ENCODE measurements at regions not wholly inside any gene's neighbourhood (a gene's known extent, or its start where the extent isn't known, plus 50 kb on each side); places are given as distances from the start of the nearest gene placed in this dataset.
A peak's percentile ranks its signal among the peaks of the same experiment; 100 is the strongest.

DNA sequence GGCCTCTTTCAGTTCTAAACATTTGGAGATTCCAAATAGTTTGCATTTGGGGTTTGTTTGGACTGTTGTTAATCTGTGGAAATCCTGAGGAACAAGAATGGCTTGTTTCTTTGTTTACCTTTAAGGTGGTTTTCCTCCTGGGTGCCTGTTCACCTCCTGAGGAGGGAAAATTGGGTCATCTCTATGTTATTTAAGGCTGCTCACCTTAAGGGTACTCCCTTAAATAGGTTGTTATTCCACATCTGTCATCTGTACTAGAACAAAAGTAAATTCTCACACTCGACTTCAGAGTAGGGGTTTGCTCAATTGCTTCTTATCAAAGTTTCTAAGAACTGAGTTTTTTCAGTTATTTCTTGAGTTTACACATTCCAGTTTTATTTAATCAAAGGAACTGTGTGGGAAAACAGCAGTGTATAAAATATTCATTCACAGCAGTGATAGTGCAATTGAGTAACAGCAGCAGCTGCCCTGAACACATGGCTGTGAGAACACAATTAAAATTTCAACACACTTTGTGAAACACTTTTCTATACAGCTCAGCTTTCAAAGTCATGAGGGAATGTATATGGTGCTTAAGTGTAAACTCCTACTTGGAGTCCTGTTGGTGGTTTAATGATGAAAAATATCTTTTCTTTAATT lies 238.5 kb upstream of the PGRMC2 start:
- no peak for DNase-seq

DNA sequence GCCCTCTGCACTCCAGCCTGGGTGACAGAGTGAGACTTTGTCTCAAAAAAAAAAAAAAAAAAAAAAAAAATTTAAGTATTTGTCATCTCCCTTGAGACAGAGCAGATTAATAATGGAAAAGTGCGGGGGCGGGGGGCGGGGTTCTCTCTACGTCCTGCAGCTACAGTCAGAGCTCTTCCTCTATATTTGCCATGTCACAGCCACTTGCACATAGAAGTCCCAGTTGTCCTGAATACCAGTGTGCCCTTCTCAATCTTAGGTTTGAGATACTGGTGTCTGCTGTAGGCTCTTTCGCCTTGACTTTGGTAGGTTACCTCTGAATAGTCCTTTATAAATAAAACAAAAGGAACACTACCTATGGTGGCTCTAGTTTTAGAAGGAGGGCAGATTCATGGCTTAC lies 237.8 kb upstream of the PGRMC2 start:
- DNase-seq: peak; percentile 45

DNA sequence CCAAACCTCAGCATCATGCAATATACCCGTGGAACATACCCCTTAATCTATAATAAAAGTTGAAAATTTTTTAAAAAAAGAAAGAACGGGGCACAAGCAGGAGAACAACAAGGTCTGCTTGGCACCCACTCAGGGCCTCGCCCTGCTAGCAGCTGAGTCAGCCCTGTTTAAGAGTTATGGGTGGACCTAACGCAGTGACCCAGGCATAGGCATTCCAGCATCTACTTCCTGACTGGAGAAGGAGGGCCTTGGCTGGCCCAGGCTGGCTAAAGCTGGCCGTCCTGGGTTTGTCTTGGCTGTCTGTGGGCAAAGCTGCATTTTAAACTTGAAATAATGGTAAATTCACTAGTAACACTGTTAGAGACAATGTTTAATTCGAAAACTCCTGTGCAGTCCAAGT lies 236.7 kb upstream of the PGRMC2 start:
- peak; percentile 68 for DNase-seq

DNA sequence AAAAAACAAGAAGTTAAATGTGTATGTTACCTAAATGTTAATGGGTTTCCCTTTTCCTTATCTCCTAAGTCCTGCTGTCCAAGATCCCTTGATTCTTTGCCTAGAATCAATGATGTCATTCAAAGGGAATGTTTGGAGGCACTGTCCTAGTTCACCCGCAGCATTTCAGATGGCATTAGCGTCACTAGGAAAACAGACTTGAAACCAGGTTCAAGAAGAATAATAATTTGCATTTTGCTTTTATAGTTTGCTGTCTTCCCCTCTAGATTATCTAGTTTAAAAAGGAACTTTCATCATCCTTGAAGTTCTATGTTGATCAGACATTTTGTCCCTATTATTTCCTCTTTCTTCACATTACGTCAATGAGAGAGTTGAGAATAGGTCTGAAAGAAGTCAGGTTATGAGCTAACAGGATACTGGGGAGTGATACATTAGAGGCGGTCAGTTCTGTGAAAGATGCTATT lies 234.1 kb upstream of the PGRMC2 start:
- no peak for DNase-seq

GRCh38 chr4:128521156-128521555 lies 233.5 kb upstream of the PGRMC2 start:
- DNase-seq: no peak

DNA sequence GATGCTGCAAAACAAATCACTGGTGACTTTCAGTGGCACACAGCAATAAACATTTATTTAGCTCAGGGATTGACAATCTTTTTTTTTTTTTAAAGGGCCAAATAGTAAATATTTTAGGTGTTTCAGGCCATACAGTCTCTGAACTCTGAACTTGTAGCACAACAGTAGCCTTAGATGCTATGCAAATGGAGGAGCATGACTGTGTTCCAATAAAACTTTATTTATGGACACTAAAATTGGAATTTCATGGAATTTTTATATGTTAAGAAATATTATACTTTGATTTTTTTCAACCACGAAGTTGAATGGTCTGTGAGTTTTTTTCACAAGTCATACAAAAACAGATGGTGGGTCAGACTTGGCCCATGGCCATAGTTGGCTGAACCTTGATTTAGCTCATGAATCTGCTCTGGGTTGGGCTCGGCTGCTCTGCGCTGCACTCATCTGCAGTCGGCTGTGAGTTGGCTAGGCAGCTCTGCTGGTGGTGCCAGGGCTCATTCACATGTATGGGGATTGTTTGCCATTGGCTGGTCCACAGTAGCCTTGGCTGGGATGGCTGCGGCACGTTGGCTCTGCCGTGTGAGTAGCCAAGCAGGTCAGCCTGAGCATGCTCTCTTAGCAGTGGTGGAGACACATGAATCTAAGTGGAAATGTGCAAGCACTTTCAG lies 231.7 kb upstream of the PGRMC2 start:
- DNase-seq: no peak

- peak; percentile 96 for DNase-seq
These were observed 230.3 kb upstream of the PGRMC2 start for GRCh38 chr4:128517739-128518510.

GRCh38 chr4:128517096-128517738 lies 229.6 kb upstream of the PGRMC2 start:
- DNase-seq: peak; percentile 83

- peak; percentile 26 for DNase-seq
These were observed 228.8 kb upstream of the PGRMC2 start for GRCh38 chr4:128516301-128516969.

DNA sequence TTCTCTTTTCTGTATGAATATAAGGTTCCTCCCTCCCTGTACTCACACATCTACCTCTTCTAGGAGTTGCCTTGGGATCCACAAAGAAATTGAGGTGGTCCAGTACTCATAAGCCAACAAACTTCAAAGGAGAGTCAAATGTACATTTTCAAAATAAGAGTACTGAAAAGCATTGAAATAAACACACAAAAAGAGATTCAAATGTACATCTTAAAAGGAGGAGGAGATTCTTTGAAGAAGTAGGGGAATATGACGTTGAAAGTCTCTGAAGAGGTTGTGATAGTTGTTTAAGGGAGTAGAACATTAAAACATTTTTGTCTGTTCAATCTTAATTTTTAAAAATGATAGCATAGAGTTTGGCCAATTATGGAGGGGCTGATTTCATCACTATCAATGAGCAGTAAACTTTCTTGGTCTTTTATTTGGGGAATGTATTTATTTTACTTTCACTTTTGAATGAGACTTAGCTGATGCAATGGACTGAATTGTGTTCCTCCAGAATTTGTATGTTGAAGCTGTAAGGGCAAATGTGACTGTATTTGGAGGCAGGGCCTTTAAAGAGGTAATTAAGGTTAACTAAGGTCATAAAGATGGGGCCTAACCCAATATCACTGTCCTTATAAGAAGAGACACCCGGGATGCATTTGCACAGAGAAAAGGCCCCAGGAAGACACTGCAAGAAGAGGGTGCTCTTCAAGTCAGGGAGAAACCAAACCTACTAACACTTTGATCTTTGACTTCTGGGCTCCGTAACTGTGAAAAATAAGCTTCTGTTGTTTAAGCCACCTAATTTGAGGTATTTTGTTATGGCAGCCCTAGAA lies 226.3 kb upstream of the PGRMC2 start:
- no peak for DNase-seq

DNA sequence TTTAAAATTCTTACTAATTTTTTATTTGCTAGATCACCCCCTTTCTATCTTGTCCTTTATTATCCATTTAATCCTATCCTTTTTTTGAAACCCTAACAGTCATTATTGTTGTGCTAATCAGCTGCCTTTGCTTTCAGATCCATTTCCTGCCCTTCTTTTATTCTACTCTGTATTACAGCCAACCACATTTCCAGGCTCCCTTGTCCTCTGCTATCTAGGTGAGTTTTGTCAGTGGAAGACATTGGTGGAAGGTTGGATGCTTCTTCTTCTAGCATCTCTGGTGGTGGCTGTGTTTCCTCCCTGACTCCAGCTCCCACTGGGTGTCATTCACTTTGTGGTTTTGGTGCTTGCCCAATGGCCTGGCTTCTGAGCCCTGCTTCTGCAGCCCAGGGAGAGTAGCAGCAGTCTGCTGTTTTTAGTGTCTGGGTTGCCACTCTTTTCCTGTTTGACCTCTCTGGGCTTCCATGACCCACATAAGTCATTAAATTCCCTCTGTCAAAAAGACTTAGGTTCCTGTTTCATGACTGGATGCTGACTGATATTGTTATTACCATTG lies 225.2 kb upstream of the PGRMC2 start:
- no peak for DNase-seq

GRCh38 chr4:128512161-128512560 lies 224.5 kb upstream of the PGRMC2 start:
- no peak for DNase-seq

DNA sequence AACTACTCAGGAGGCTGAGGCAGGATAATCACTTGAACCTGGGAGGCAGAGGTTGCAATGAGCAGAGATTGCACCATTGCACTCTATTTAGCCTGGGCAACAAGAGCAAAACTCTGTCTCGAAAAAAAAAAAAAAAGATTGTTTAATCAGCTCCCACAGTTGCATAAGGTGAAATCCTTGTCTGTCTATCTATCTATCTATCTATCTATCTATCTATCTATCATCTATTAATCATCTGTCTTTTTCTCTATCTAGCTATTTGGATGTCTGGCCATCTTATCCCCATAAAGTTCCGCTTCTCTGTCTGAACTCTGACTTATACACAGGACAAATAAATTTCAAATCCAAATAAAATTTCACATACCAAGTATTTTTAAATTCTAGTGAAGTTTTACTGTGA lies 223.2 kb upstream of the PGRMC2 start:
- no peak for DNase-seq

- DNase-seq: no peak
These were observed 215.4 kb upstream of the PGRMC2 start for GRCh38 chr4:128502818-128503527.

GRCh38 chr4:128501239-128501638 lies 213.6 kb upstream of the PGRMC2 start:
- DNase-seq: no peak

GRCh38 chr4:128488055-128488705 lies 200.6 kb upstream of the PGRMC2 start:
- DNase-seq: no peak

GRCh38 chr4:128484896-128485295 lies 197.3 kb upstream of the PGRMC2 start:
- no peak for DNase-seq

- DNase-seq: peak; percentile 18
These were observed 196.2 kb upstream of the PGRMC2 start for GRCh38 chr4:128483816-128484215.

GRCh38 chr4:128483041-128483440 lies 195.4 kb upstream of the PGRMC2 start:
- DNase-seq: no peak

DNA sequence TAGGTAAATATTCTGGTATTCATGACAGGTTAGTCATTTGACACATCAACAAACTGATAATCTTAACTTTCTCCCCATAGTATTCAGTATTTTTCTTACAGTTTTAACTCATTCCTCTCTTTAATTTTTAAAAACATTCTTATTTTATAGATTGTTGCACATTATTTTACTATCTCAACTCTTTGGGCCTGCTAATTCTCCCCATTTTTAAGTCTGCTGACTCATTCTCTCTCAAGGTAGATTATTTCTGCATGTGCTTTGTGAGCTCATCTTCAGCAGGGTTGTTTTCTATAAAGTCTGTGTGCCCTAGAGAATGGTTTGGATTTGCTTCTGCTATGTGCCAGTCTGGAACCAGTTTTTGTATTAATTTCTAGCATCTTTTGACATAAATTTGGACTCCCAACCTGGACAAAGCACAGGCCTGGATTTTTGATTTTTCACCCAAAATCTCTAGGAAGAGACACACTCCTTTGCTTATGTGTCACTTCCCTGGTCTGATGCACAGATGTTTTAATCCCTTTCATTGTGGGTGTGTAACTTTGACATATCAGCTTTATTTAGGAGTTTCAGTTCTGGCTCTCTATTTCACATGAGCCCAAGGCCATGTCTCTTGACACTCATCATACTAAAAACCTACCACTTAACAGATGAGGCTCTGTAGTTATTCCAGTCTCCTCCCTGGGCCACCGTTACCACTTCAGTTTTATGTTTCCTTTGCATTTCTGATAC lies 194.3 kb upstream of the PGRMC2 start:
- DNase-seq: peak; percentile 14

Measured in hematopoietic multipotent progenitor cell treated with erythropoietin and hydrocortisone succinate and interleukin-3 and kit ligand, for 6 days (in vitro differentiated cells).